Astrocyte of the spinal cord (primary cell): ENCODE measurements at regions not wholly inside any gene's neighbourhood (a gene's known extent, or its start where the extent isn't known, plus 50 kb on each side); places are given as distances from the start of the nearest gene placed in this dataset.

Experiments used
- DNase-seq: peaks from one replicate; pipeline ENCODE4 v3.0.0; 2011; ENCODE audit warnings: low read depth, low spot score
- H3K4me3 ChIP-seq: 2 replicates; pipeline ENCODE4 v1.5.1; 2011; ENCODE audit warnings: low read depth, mild to moderate bottlenecking, low read length, moderate library complexity
- in situ Hi-C: cut with HindIII; loops from 2 replicates; pipeline ENCODE4 v1.10.0; 2017; ENCODE audit warnings: low sequenced_read_pairs
- TF ChIP-seq, protein P1 (sequence below): IDR thresholded peaks from 2 replicates; pipeline ENCODE4 v1.5.1; 2012; ENCODE audit warnings: low read depth, mild to moderate bottlenecking, low read length, inconsistent platforms

DNA sequence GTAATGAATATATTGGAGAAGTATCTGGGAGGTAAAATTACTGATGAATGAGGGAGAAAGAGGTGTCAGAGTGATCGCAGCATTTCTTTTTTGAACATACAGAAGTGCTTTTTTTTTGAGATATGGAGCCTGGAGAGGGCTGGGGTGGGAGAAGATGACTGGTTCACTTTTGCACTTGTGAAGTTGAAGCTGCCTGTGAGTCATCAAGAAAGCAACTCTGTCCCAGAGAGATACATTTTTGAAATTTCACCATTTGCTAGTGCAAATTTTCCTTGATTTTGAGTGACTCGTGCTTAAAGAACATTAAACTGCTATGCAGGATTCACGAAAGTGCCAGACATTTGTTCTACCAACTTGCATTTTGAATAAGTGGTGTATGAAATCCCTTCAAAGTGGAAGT, 81.8 kb downstream of the ADRA2A start:
- DNase-seq = no peak
- TF ChIP-seq, protein P1, sequence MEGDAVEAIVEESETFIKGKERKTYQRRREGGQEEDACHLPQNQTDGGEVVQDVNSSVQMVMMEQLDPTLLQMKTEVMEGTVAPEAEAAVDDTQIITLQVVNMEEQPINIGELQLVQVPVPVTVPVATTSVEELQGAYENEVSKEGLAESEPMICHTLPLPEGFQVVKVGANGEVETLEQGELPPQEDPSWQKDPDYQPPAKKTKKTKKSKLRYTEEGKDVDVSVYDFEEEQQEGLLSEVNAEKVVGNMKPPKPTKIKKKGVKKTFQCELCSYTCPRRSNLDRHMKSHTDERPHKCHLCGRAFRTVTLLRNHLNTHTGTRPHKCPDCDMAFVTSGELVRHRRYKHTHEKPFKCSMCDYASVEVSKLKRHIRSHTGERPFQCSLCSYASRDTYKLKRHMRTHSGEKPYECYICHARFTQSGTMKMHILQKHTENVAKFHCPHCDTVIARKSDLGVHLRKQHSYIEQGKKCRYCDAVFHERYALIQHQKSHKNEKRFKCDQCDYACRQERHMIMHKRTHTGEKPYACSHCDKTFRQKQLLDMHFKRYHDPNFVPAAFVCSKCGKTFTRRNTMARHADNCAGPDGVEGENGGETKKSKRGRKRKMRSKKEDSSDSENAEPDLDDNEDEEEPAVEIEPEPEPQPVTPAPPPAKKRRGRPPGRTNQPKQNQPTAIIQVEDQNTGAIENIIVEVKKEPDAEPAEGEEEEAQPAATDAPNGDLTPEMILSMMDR = no peak
- H3K4me3 ChIP-seq = no peak overlapping the region
- in situ Hi-C loops = no loop called here

DNA sequence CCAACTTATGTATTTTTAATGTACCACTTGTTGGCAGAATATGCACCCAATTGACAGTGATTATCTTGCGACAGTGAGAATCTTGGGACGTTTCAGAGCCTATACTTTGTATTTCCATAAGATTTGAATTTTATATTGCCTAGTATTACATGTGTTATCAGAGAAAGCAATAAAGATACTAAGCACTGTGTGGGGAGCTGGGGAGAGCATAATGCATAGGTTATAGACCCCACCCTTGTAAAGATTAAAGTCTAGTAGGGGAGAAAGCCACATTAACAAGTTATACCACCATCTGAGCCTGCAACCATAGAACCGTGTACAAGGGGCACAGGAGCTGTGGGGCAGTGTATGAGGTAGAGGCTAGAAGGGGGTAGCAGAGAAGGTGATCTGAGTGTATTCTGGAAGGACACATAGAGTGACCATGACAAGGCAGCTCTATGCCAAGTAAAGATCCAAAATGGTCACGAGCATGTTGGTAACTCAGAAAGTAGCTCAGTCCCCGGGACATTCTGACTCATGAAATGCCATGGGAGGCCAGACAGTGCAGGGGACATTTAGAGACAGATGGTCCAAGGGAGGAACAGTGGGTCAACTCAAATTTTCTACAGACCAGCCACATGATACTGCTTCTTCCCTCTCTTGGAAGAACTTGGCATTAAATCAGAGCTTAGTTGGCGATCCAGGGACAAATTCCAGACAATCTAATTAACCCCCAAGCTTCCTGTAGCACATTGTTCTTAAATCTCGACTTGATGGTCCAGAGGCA, 84.5 kb downstream of the ADRA2A start:
- H3K4me3 ChIP-seq = no peak overlapping the region
- in situ Hi-C loops = no loop called here
- no peak for DNase-seq
- TF ChIP-seq, protein P1 = no peak

DNA sequence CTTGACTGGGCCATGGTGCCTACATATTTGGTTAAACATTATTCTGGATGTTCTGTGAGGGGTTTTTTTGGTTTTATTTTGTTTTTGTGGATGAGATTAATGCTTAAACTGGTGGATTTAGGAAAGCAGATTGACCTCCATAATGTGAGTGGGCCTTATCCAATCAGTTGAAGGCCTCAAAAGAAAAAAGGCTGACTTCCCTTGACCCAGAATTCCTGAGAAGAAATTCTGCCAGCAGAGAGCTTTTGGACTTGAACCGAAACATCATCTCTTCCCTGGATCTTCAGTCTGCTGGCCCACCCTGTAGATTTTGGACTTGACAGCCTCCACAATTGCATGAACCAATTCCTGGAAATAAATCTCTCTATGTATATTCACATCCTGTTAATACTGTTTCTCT, 94.4 kb downstream of the ADRA2A start:
- no peak overlapping the region for H3K4me3 ChIP-seq
- TF ChIP-seq, protein P1 = no peak
- DNase-seq = no peak
- in situ Hi-C loops = no loop called here

GRCh38 chr10:111175787-111176186, 99.0 kb downstream of the ADRA2A start:
- in situ Hi-C loops = no loop called here

DNA sequence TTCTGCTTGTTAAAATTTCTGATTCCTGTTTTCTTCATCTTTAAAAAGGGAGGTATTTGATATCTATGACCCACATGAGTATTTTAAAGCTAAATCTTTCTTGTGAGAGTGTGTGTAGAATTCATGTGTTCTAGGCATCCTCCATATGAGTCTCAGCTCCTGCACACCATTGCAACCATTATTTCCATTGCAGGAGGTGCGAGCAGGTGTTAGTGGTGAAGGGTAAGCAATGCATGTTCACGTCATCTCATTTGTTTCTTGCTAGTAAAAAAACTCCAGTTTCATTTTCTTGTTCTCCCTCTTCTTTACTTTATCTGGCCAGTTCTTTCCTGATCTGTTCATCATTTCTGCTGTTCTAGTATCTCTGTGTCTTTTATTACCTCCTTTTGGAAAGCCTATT, 100.5 kb downstream of the ADRA2A start:
- TF ChIP-seq, protein P1 = no peak
- no peak overlapping the region for H3K4me3 ChIP-seq
- no peak for DNase-seq
- in situ Hi-C loops = no loop called here

More at GRCh38 chr10:111175787-111176186, 99.0 kb downstream of the ADRA2A start:
- no peak for DNase-seq
- TF ChIP-seq, protein P1 = no peak
- no peak overlapping the region for H3K4me3 ChIP-seq

DNA sequence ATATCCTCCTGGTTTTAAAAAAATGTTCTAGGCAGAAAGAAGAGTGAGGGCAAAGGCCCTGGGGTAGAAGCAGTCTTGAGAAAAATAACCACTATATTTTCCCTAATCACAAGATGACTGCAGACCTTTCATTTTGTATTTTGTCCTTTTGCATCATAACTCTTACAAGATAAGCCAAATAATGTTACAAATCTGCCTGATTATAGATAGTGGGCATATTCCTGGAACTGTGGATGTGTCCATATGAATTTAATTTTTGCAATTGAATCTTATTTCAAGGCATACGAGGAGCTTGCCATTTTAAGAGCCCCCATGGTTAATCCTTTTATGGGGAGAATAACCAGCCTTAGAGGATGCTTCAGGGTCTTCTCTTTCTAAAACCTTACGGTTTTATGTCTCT, 102.7 kb downstream of the ADRA2A start:
- H3K4me3 ChIP-seq = no peak overlapping the region
- DNase-seq = no peak
- in situ Hi-C loops = no loop called here
- TF ChIP-seq, protein P1 = no peak
